B cell (primary cell): ENCODE measurements at regions not wholly inside any gene's neighbourhood (a gene's known extent, or its start where the extent isn't known, plus 50 kb on each side); places are given as distances from the start of the nearest gene placed in this dataset.

ENCODE experiments used
- ATAC-seq: fragments of 200-7000 bp; cut with Tn5 transposase; one replicate; pipeline ENCODE4 v1.10.0; 2021; ENCODE audit warnings: low read depth, mild to moderate bottlenecking, moderate number of reproducible peaks, moderate library complexity
- CTCF ChIA-PET: fragments of 350-600 bp; sonication (Branson Sonifier 250); formaldehyde crosslinking; loops from one replicate; lab custom pipeline; 2021; ENCODE audit warnings: antibody characterized with exemption, inconsistent platforms; lab: Charles Lee
- POLR2A ChIA-PET: fragments of 350-600 bp; sonication (Branson Sonifier 250); formaldehyde crosslinking; loops from one replicate; lab custom pipeline; 2021; ENCODE audit warnings: antibody characterized with exemption; lab: Charles Lee
- DNase-seq: peaks from one replicate; pipeline ENCODE4 v3.0.0; 2013
- H2AFZ ChIP-seq: 2 replicates; pipeline ENCODE4 v1.6.1; 2012; ENCODE audit warnings: mild to moderate bottlenecking, low read depth, low read length; ENCODE audit not compliant: insufficient read depth, poor library complexity, severe bottlenecking
- H3K27ac ChIP-seq, 2 donors: 1 replicate in 1 of 2; 2 replicates in 1 of 2; pipeline ENCODE4 v1.5.1; 2012 to 2013; ENCODE audit warnings: low read length in 2 of 2, mild to moderate bottlenecking in 2 of 2, moderate library complexity in 1 of 2
- H3K27me3 ChIP-seq, 4 experiments: fragments of 200-600 bp in 1 of 4; sonication (generic) in 1 of 4; replicated peaks in 1 of 4; 1 replicate in 2 of 4; 2 replicates in 2 of 4; pipeline versions ENCODE4 v1.6.1 to v1.7.0; 2013 to 2016; ENCODE audit warnings: low read length in 3 of 4, mild to moderate bottlenecking in 2 of 4, mixed read lengths in 1 of 4, moderate library complexity in 1 of 4; ENCODE audit not compliant: insufficient read depth in 4 of 4, control insufficient read depth in 3 of 4; ENCODE audit errors: control extremely low read depth in 1 of 4
- H3K36me3 ChIP-seq, 2 experiments: replicated peaks in 1 of 2; 1 replicate in 1 of 2; 2 replicates in 1 of 2; pipeline versions ENCODE4 v1.6.1 to v1.7.1; 2013; ENCODE audit warnings: low read length in 1 of 2; ENCODE audit not compliant: insufficient read depth in 2 of 2, control insufficient read depth in 1 of 2; ENCODE audit errors: control extremely low read depth in 1 of 2, extremely low read depth in 1 of 2
- H3K4me1 ChIP-seq, 2 donors: fragments of 200-600 bp in 1 of 2; sonication (generic) in 1 of 2; 1 replicate in 1 of 2; 2 replicates in 1 of 2; pipeline versions ENCODE4 v1.5.1 to v1.6.1; 2013 to 2017; ENCODE audit warnings: low read length in 2 of 2; ENCODE audit not compliant: control insufficient read depth in 2 of 2, insufficient read depth in 2 of 2
- H3K4me2 ChIP-seq: replicated peaks from 2 replicates; pipeline ENCODE3; 2012; ENCODE audit warnings: mild to moderate bottlenecking, low read depth, low read length; ENCODE audit not compliant: poor library complexity, severe bottlenecking
- H3K4me3 ChIP-seq, 5 experiments: fragments of 200-600 bp in 1 of 5; sonication (generic) in 1 of 5; 1 replicate in 3 of 5; 2 replicates in 2 of 5; pipeline versions ENCODE4 v1.5.1 to v1.7.0; 2011 to 2016; ENCODE audit warnings: low read length in 4 of 5, mild to moderate bottlenecking in 4 of 5, low read depth in 2 of 5, control low read depth in 1 of 5, moderate library complexity in 1 of 5; ENCODE audit not compliant: insufficient read depth in 1 of 5; ENCODE audit errors: control extremely low read depth in 1 of 5, extremely low read depth in 1 of 5
- H3K79me2 ChIP-seq: fragments of 200-600 bp; sonication (generic); one replicate; pipeline ENCODE4 v1.6.0; 2016; ENCODE audit warnings: low read length; ENCODE audit not compliant: control insufficient read depth, insufficient read depth
- H3K9ac ChIP-seq: fragments of 200-600 bp; sonication (generic); 2 replicates; pipeline ENCODE4 v1.6.1; 2017; ENCODE audit warnings: mild to moderate bottlenecking, low read length, moderate library complexity
- H3K9me3 ChIP-seq, 3 donors: one replicate each; pipeline versions ENCODE4 v1.6.1 to v1.7.1; 2013; ENCODE audit warnings: low read length in 2 of 3; ENCODE audit not compliant: control insufficient read depth in 2 of 3, insufficient read depth in 1 of 3; ENCODE audit errors: control extremely low read depth in 1 of 3
- H4K20me1 ChIP-seq: 2 replicates; pipeline ENCODE4 v1.6.0; 2012; ENCODE audit warnings: mild to moderate bottlenecking, low read length; ENCODE audit not compliant: insufficient read depth, control insufficient read depth, poor library complexity, severe bottlenecking
- H3K27ac Mint-ChIP-seq: one replicate; pipeline ENCODE4 v1.8.0; 2021; ENCODE audit warnings: mixed read lengths
- H3K27me3 Mint-ChIP-seq: one replicate; pipeline ENCODE4 v1.8.0; 2021; ENCODE audit warnings: mixed read lengths
- H3K4me1 Mint-ChIP-seq: one replicate; pipeline ENCODE4 v1.8.0; 2021; ENCODE audit warnings: mixed read lengths
- H3K4me3 Mint-ChIP-seq: one replicate; pipeline ENCODE4 v1.8.0; 2021; ENCODE audit warnings: mixed read lengths
- H3K9me3 Mint-ChIP-seq: one replicate; pipeline ENCODE4 v1.8.0; 2022; ENCODE audit warnings: mixed read lengths; ENCODE audit not compliant: insufficient read depth
- EZH2 ChIP-seq: IDR thresholded peaks from 2 replicates; pipeline ENCODE4 v1.6.1; 2012; ENCODE audit warnings: borderline replicate concordance, low read depth, mild to moderate bottlenecking, moderate library complexity, low read length; ENCODE audit not compliant: insufficient read depth, poor library complexity, severe bottlenecking
- WGBS: methylation state at CpG from one replicate; pipeline ENCODE4 v1.1.5; 2013; ENCODE audit warnings: missing lambda C conversion rate; ENCODE audit not compliant: insufficient coverage; 5-methylcytosine and 5-hydroxymethylcytosine counted together
- intact Hi-C: fragments of 100-400 bp; cut with micrococcal nuclease; formaldehyde crosslinking; loops from one replicate; pipeline ENCODE4 v1.10.0; 2022
- TF ChIP-seq, protein P1 (sequence below): fragments of 200-600 bp; IDR thresholded peaks from one replicate; pipeline ENCODE4 v1.8.0; 2022; ENCODE audit warnings: antibody characterized with exemption, mild to moderate bottlenecking

GRCh38 chr3:107028086-107028485 is 349.2 kb upstream of the CCDC54 start:
- TF ChIP-seq, protein P1, sequence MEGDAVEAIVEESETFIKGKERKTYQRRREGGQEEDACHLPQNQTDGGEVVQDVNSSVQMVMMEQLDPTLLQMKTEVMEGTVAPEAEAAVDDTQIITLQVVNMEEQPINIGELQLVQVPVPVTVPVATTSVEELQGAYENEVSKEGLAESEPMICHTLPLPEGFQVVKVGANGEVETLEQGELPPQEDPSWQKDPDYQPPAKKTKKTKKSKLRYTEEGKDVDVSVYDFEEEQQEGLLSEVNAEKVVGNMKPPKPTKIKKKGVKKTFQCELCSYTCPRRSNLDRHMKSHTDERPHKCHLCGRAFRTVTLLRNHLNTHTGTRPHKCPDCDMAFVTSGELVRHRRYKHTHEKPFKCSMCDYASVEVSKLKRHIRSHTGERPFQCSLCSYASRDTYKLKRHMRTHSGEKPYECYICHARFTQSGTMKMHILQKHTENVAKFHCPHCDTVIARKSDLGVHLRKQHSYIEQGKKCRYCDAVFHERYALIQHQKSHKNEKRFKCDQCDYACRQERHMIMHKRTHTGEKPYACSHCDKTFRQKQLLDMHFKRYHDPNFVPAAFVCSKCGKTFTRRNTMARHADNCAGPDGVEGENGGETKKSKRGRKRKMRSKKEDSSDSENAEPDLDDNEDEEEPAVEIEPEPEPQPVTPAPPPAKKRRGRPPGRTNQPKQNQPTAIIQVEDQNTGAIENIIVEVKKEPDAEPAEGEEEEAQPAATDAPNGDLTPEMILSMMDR, result no peak
- TF ChIP-seq EZH2, result no peak
- no peak for DNase-seq
- ChIA-PET POLR2A (no interaction called here), CTCF (no interaction called here)
- Histone ChIP-seq H3K4me2 (no peak overlapping the region), H2AFZ (no peak overlapping the region), H3K36me3 (no peaks in the 10 kb centered on the region), H3K4me3 (no peak overlapping the region), H3K79me2 (no peaks in the 10 kb centered on the region), H3K27ac (no peak overlapping the region), H3K27me3 (no peaks in the 10 kb centered on the region), H3K9ac (no peak overlapping the region), H4K20me1 (no peaks in the 10 kb centered on the region), H3K4me1 (no peaks in the 10 kb centered on the region), H3K9me3 (peaks cover 0 to 2% (median 0%) of the 10 kb centered on the region in 3 donors)
- Mint-ChIP-seq H3K27me3 (peaks cover 5% of the 10 kb centered on the region), H3K9me3 (no peaks in the 10 kb centered on the region), H3K4me3 (no peak overlapping the region), H3K4me1 (no peaks in the 10 kb centered on the region), H3K27ac (no peak overlapping the region)
- WGBS, result no CpG with 5 or more reads among the region's 1 CpG
- intact Hi-C loops, result no loop called here
- ATAC-seq, result no peak

- POLR2A ChIA-PET, result no interaction called here
- Histone ChIP-seq H3K4me1 (no peaks in the 10 kb centered on the region), H3K27ac (no peak overlapping the region), H3K9ac (no peak overlapping the region), H4K20me1 (no peaks in the 10 kb centered on the region), H3K27me3 (no peaks in the 10 kb centered on the region), H3K4me2 (no peak overlapping the region), H3K36me3 (no peaks in the 10 kb centered on the region), H3K4me3 (no peak overlapping the region), H3K79me2 (no peaks in the 10 kb centered on the region), H2AFZ (no peak overlapping the region), H3K9me3 (peaks cover 0 to 2% (median 0%) of the 10 kb centered on the region in 3 donors)
- no peak for ATAC-seq
- intact Hi-C loops, result no loop called here
- Mint-ChIP-seq H3K27me3 (peaks cover 5% of the 10 kb centered on the region), H3K4me3 (no peak overlapping the region), H3K27ac (no peak overlapping the region), H3K9me3 (no peaks in the 10 kb centered on the region), H3K4me1 (no peaks in the 10 kb centered on the region)
- WGBS, result no CpG with 5 or more reads among the region's 1 CpG
- no peak for DNase-seq
- CTCF ChIA-PET, result no interaction called here
- no peak for TF ChIP-seq EZH2
- TF ChIP-seq, protein P1, result no peak
These were observed 348.6 kb upstream of the CCDC54 start for GRCh38 chr3:107028626-107029025.
